ENCODE measurements at regions not wholly inside any gene's neighbourhood (a gene's known extent, or its start where the extent isn't known, plus 50 kb on each side); places are given as distances from the start of the nearest gene placed in this dataset.

DNA sequence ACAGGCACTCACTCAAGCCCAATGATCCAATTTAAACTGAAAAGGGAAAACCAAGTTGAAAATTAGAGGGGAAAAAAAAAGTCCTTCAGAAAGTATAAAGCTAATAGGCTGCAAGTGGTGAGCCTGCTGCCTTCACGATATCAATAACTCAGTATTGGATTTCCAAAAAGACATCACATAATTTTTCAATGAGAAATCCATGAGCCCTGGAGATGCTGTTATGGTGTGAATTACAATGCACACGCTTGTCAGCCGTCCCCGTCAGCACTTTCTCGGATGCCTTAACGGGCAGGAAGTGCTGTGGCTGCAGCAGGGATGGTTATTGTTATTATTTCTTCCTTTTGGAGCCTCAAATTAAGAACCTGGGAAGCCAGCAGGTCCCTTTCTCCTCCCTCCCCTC, 138.5 kb downstream of the DHX35 start:
- no peak overlapping the region for H3K27ac ChIP-seq (ENCODE audit: low read depth, low read length)
- no peaks in the 10 kb centered on the region for H3K36me3 ChIP-seq (ENCODE audit: control insufficient read depth in 5 of 5, insufficient read depth in 5 of 5, low read length in 5 of 5)
- H3K4me3 ChIP-seq (ENCODE audit: low read depth in 1 of 5, low read length in 5 of 5): no peak overlapping the region
- peaks cover 2 to 11% (median 8%) of the 10 kb centered on the region in 5 donors for H3K9me3 ChIP-seq (ENCODE audit: control insufficient read depth in 5 of 5, low read length in 5 of 5)
- H3K4me1 ChIP-seq (ENCODE audit: control insufficient read depth in 5 of 5, insufficient read depth in 5 of 5, low read length in 5 of 5): no peaks in the 10 kb centered on the region
- peaks cover 7 to 30% (median 16%) of the 10 kb centered on the region in 5 donors for H3K27me3 ChIP-seq (ENCODE audit: control insufficient read depth in 5 of 5, insufficient read depth in 4 of 5, low read length in 5 of 5)
- H3K9ac ChIP-seq (ENCODE audit: low read length in 5 of 5): no peak overlapping the region

DNA sequence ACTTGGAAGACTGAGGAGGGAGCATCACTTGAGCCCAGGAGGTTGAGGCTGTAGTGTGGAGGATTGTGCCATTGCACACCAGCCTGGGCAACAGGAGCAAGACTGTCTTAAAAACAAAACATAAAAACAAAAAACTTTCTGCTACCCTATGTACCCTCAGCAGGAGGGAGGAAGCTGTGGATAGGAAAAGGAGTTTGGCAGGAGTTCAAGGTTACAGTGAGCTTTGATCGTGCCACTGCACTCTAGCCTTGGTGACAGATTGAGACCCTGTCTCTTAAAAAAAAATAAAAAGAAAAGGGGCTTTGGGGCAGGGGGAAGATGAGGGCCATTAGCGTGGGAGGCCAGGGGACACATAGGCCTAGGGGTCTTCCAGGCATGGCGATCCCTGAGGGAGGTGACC, 135.7 kb downstream of the DHX35 start:
- Histone ChIP-seq H3K27me3 (ENCODE audit: control insufficient read depth in 5 of 5, insufficient read depth in 4 of 5, low read length in 5 of 5) (peaks cover 7 to 30% (median 12%) of the 10 kb centered on the region in 5 donors), H3K9ac (ENCODE audit: low read length in 5 of 5) (no peak overlapping the region), H3K36me3 (ENCODE audit: control insufficient read depth in 5 of 5, insufficient read depth in 5 of 5, low read length in 5 of 5) (no peaks in the 10 kb centered on the region), H3K27ac (ENCODE audit: low read depth, low read length) (no peak overlapping the region), H3K4me1 (ENCODE audit: control insufficient read depth in 5 of 5, insufficient read depth in 5 of 5, low read length in 5 of 5) (no peaks in the 10 kb centered on the region), H3K9me3 (ENCODE audit: control insufficient read depth in 5 of 5, low read length in 5 of 5) (no peaks in the 10 kb centered on the region), H3K4me3 (ENCODE audit: low read depth in 1 of 5, low read length in 5 of 5) (no peak overlapping the region)

DNA sequence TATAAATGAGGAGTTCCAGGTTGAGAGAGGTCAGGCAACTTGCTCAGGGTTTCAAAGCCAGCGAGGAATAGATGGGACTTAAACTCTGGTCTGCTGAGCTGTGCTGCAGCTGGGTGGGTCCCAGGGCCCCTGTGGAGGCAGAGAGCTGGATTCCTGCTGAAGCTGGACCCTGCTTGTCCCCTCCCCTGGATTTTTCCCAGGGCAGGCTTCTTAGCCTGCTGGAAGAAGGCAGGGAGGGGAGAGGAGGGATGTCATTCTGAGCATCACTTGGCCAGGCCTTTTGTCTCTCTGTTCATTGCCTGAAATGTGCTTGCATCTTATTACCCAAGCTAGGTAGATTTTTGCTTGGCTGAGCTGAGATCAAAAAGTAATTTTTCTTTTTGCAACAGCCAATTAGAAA, 133.7 kb downstream of the DHX35 start:
- Histone ChIP-seq H3K9ac (ENCODE audit: low read length in 5 of 5) (no peak overlapping the region), H3K9me3 (ENCODE audit: control insufficient read depth in 5 of 5, low read length in 5 of 5) (no peaks in the 10 kb centered on the region), H3K36me3 (ENCODE audit: control insufficient read depth in 5 of 5, insufficient read depth in 5 of 5, low read length in 5 of 5) (no peaks in the 10 kb centered on the region), H3K27ac (ENCODE audit: low read depth, low read length) (no peak overlapping the region), H3K4me1 (ENCODE audit: control insufficient read depth in 5 of 5, insufficient read depth in 5 of 5, low read length in 5 of 5) (no peaks in the 10 kb centered on the region), H3K4me3 (ENCODE audit: low read depth in 1 of 5, low read length in 5 of 5) (no peak overlapping the region), H3K27me3 (ENCODE audit: control insufficient read depth in 5 of 5, insufficient read depth in 4 of 5, low read length in 5 of 5) (peaks cover 4 to 21% (median 8%) of the 10 kb centered on the region in 5 donors)

DNA sequence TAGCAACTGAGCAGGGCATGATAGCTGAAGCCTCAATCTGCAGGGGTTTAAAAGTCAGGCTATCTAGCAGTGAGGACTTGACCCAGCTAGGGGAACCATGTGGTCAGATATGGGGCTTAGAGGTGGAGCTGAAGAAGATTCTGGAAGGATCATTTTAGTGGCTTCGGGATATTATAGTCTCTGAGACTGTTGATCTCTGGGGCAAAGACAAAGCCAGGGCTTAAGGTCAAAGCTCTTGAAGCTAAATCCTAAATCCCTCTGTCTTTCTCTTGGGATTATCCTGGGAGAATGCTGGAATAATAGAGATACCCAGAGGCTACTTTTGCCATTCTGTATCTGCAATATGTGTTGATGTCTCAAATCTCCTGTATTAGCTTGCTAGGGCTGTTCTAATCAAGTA, 132.2 kb downstream of the DHX35 start:
- Histone ChIP-seq H3K4me3 (ENCODE audit: low read depth in 1 of 5, low read length in 5 of 5) (no peak overlapping the region), H3K4me1 (ENCODE audit: control insufficient read depth in 5 of 5, insufficient read depth in 5 of 5, low read length in 5 of 5) (no peaks in the 10 kb centered on the region), H3K27me3 (ENCODE audit: control insufficient read depth in 5 of 5, insufficient read depth in 4 of 5, low read length in 5 of 5) (peaks cover 5 to 16% (median 12%) of the 10 kb centered on the region in 5 donors), H3K36me3 (ENCODE audit: control insufficient read depth in 5 of 5, insufficient read depth in 5 of 5, low read length in 5 of 5) (no peaks in the 10 kb centered on the region), H3K9ac (ENCODE audit: low read length in 5 of 5) (no peak overlapping the region), H3K27ac (ENCODE audit: low read depth, low read length) (no peak overlapping the region), H3K9me3 (ENCODE audit: control insufficient read depth in 5 of 5, low read length in 5 of 5) (no peaks in the 10 kb centered on the region)

DNA sequence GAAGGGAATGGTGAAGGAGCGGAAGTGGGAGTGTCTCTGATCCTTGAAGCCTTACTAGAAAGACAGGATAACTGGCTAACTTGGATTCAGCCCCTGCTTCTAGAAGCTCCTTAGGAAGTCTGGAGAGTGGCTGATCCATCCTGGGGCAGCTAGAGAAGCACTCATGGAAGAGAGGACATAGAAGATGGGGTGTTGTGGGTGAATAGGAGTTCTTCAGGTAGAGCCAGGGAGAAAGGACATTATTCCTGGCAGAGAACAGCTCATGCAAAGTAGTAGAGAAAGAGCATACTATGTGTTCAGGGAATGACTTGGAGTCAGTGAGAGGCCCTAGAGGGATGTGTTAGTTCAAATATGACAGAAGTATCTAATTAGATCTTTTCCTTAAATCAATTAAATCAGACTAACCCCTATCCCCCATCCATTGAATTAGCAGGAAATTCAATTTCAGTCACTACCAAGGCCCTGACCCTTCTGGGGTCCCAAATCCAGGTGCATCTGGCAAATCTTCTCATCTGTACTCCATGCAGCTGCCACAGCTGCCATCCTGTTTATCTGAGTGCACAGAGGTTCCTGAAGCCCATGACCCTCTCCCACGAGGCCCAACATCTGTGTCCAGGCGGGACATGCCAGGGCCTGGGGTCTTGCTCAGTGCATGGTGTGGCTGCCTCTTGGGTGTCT, 130.7 kb downstream of the DHX35 start:
- Histone ChIP-seq H3K9ac (ENCODE audit: low read length in 5 of 5) (no peak overlapping the region), H3K27ac (ENCODE audit: low read depth, low read length) (no peak overlapping the region), H3K4me3 (ENCODE audit: low read depth in 1 of 5, low read length in 5 of 5) (no peak overlapping the region), H3K9me3 (ENCODE audit: control insufficient read depth in 5 of 5, low read length in 5 of 5) (no peaks in the 10 kb centered on the region), H3K4me1 (ENCODE audit: control insufficient read depth in 5 of 5, insufficient read depth in 5 of 5, low read length in 5 of 5) (no peaks in the 10 kb centered on the region), H3K27me3 (ENCODE audit: control insufficient read depth in 5 of 5, insufficient read depth in 4 of 5, low read length in 5 of 5) (peaks cover 0 to 8% (median 5%) of the 10 kb centered on the region in 5 donors), H3K36me3 (ENCODE audit: control insufficient read depth in 5 of 5, insufficient read depth in 5 of 5, low read length in 5 of 5) (no peaks in the 10 kb centered on the region)

DNA sequence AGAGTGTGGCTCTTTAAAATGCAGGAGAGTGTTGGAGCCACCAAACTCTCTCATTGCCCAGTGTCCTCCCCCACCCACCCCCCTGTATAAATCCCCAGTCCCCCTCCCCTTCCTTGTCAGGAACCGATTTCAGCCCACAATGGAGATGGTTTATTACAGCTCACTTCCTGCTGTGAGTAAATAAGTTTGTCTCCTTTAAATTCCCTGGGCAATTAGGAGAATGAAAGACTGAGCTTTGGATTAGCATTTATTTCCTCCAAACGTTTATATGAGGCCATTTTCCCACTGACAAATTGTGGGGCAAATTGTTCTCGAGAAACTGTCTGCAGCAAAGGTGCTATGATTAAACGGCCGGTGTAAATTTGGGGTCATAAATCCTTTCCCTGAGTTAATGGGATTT, 128.8 kb downstream of the DHX35 start:
- H3K36me3 ChIP-seq (ENCODE audit: control insufficient read depth in 5 of 5, insufficient read depth in 5 of 5, low read length in 5 of 5): no peaks in the 10 kb centered on the region
- no peaks in the 10 kb centered on the region for H3K4me1 ChIP-seq (ENCODE audit: control insufficient read depth in 5 of 5, insufficient read depth in 5 of 5, low read length in 5 of 5)
- H3K9me3 ChIP-seq (ENCODE audit: control insufficient read depth in 5 of 5, low read length in 5 of 5): peaks cover 0 to 1% (median 0%) of the 10 kb centered on the region in 5 donors
- H3K9ac ChIP-seq (ENCODE audit: low read length in 5 of 5): no peak overlapping the region
- H3K4me3 ChIP-seq (ENCODE audit: low read depth in 1 of 5, low read length in 5 of 5): no peak overlapping the region
- H3K27me3 ChIP-seq (ENCODE audit: control insufficient read depth in 5 of 5, insufficient read depth in 4 of 5, low read length in 5 of 5): peaks cover 0 to 8% (median 5%) of the 10 kb centered on the region in 5 donors
- no peak overlapping the region for H3K27ac ChIP-seq (ENCODE audit: low read depth, low read length)

DNA sequence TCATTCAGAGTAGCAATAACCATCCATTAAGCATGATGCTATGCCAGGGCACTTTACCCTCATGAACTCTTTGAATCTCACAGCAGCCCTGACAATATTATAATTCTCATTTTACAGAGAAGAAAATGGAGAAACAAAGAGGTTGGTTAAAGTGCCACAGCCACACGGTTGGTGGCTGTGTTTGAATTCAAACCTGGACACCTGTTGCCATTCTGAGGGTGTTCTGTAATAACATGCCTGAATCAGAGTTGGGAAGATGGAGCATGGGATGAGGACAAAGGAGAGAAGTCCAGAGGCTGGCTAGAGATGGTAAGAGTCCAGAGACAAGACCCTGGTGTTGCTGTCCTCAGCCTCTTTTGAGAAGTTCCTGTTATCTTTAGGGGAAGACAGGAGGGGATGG, 127.7 kb downstream of the DHX35 start:
- Histone ChIP-seq H3K9me3 (ENCODE audit: control insufficient read depth in 5 of 5, low read length in 5 of 5) (peaks cover 0 to 5% (median 2%) of the 10 kb centered on the region in 5 donors), H3K9ac (ENCODE audit: low read length in 5 of 5) (no peak overlapping the region), H3K4me1 (ENCODE audit: control insufficient read depth in 5 of 5, insufficient read depth in 5 of 5, low read length in 5 of 5) (no peaks in the 10 kb centered on the region), H3K4me3 (ENCODE audit: low read depth in 1 of 5, low read length in 5 of 5) (no peak overlapping the region), H3K27ac (ENCODE audit: low read depth, low read length) (no peak overlapping the region), H3K27me3 (ENCODE audit: control insufficient read depth in 5 of 5, insufficient read depth in 4 of 5, low read length in 5 of 5) (peaks cover 0 to 8% (median 5%) of the 10 kb centered on the region in 5 donors), H3K36me3 (ENCODE audit: control insufficient read depth in 5 of 5, insufficient read depth in 5 of 5, low read length in 5 of 5) (no peaks in the 10 kb centered on the region)

Measured in subcutaneous abdominal adipose tissue (tissue), 5 donors.